CD4-positive, alpha-beta T cell treated with Interleukin-17A for 4 hours (primary cell): ENCODE measurements at regions not wholly inside any gene's neighbourhood (a gene's known extent, or its start where the extent isn't known, plus 50 kb on each side); places are given as distances from the start of the nearest gene placed in this dataset.

Experiments
- DNase-seq: peaks from one replicate; pipeline ENCODE4 v3.0.0-alpha.2; 2020; ENCODE audit warnings: mixed read lengths

DNA sequence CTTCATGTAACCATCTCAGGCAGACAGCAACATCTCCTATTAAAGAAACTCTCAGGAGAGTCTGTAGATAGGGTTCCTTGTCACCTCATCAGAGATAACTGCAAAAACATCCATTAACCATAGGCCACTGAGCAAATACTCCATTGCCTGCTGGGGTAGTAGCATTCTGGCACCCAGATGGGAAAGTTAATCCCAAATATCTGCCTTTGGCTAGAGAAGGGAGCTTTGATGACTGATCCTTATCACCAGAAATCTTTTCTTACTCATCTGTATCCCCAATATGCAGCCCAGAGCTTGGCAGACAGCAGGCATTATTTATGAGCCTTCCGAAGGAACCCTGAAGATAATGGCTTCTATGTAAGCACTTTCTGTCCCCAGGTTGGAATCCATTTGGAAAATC is 173.1 kb downstream of the MFSD1 start:
- no peak for DNase-seq

DNA sequence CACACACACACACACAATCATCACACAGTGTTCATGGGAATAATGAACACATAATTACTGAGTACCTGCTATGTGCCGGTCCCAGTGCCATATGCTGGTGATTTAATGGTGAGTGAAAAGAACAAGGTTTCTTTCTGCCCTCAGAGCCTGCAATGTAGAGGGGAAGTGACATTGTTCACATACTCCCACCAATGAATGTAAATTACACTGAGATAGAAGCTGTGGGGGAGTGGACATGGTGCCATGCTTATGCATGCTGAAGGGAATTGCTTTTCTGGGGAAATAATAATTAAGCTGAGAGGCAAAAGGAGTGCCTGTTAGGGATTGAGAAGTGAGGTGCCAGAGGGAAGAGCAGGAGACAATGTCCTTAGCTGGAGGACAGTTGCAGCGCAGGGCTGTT is 175.1 kb downstream of the MFSD1 start:
- DNase-seq = no peak

DNA sequence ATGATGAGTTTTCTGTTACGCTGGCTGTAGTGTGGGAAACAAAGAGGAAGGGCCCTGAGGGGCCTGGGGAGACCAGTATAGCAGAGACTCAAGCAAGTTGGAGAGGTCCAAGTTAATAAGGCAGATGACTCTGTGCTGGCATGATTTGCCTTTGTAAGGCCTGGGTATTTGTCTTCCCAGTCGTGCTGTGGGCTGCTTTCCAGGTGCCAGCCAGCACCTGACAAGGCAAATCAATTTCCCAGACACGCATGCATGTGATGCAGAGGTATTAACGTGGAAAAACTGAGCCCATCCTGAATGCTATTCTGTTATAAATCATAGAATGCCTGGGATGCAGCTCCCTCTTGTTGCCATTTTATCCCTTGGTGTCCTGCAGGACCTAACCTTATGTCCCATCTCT is 175.6 kb downstream of the MFSD1 start:
- no peak for DNase-seq

DNA sequence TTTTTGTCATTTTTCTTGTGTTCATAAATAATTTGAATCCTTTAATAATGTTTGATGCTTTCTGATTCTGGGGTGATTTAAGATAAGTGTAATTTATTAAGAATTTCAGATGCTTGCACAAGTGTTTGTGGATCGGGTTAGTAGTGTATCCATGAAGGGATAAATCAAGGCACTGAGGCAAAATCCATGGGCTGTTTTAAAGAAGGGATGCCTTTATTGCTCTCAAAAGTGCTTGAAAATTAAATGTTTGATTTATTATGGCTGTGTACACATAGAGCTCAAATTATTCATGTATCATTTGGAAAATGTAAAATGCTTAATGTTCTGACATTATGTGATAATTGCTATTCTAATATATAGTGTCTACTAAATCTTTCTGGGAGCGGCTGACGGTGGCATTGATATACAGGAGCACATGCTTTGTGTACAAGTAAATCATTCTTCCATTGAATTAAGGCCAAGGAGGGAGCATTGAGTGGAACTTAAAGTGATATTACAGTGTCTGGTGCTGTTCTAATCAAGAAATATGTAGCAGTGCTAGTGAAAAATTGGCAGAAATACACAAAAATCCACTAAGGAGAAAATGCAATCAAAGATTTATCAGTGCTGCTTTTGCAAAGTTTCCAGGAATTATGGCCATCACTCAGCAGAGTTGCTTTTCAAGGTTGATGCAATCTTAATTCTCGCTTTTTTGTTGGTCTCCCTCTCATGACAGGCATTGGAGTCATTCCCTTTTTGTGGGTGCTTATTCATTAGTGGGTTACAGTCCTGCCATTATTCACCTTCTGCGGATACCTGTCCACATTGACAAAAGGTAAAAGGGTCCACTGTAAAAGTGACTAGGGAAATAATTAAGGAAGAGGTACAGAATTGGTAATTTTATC is 181.6 kb downstream of the MFSD1 start:
- no peak for DNase-seq

DNA sequence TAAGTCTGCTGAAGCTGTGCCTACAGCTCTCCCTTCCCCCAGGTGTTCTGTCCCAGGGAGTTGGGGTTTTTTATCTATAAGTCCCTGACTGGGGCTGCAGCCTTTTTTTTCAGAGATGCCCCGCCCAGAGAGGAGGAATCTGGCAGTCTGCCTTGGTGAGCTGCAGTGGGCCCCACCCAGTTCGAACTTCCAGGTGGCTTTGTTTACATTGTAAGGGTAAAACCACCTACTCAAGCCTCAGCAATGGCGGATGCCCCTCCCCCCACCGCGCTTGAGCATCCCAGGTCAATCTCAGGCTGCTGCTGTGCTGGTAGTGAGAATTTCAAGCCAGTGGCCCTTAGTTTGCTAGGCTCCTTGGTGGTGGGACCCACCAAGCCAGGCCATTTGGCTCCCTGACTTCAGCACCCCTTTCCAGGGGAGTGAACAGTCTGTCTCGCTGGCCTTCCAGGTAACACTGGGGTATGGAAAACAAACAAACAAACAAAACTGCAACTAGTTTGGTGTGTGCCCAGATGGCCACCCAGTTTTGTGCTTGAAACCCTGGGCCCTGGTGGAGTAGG is 189.4 kb downstream of the MFSD1 start:
- no peak for DNase-seq

DNA sequence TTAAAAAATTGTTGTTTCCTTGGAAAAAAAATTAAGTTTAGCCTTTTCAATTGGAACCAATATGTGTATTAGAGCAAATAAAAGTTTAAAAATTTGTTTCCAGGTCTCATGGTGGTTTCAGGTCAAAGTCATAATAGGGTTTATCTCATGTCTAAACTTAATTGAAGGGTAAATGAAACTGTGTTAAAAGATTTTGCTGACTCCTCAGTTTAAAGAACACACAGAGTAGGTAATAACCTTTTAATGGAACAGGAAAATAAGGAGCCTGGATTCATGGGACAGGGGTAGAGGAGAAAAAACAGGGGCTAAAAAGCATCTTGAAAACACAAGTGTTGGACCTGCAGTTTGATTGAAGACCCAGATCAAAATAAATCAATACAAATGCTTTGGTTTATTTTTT is 190.6 kb downstream of the MFSD1 start:
- no peak for DNase-seq

DNA sequence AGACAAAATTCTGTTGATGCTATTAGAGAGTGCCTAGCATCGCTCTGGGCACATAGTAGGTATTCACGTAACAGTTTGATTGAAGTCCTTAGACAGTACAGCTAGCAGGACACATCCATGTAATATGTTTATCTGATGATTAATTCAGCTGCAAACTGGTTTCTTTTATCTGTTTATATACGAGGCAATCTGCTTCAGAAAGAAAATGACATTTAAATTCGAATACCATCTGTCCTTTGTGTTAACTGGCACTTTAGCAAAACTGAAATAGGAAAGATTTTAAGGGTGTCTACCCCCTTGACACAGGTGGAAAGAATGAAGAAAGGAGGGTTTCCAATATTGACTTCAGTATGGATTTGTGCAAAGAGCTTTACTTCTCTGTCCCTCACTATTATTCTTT is 192.5 kb downstream of the MFSD1 start:
- no peak for DNase-seq

DNA sequence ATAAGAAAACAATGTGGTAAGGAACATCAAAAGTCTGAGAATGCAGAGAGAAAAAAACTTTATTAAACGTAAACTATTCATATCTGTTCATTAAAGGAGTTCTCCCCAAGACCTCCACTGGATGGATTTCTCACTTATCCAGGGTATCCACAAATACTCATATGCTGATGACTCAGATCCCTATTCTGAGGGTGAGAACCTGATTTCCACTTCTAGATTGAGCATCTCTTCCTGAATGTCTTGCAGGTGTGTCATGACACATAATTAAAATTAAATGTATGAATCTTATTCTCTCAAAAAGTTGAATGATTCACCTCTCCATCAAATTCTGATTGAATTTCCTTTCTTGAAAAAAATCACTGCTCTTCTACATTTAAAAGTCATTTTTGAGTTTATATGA is 199.9 kb downstream of the MFSD1 start:
- DNase-seq = no peak

DNA sequence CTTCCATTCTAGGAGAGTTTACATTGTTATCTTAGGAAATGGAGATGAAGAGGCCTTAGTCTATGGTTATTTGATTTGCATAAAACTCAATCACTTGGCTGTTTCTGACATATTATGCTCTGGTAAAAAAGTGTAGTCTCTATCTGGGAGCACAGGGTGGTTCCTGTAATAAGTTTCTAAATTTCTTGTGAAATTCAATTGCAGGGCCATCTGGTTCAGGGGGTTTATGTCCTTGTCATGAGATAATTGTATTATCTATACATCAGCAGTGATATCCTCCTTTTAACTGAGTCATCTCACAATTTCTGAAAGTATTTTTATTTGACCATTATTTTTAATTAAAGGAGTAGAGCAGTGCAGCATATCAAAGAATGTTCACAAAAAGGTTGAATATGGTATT is 203.3 kb downstream of the MFSD1 start:
- DNase-seq = no peak

DNA sequence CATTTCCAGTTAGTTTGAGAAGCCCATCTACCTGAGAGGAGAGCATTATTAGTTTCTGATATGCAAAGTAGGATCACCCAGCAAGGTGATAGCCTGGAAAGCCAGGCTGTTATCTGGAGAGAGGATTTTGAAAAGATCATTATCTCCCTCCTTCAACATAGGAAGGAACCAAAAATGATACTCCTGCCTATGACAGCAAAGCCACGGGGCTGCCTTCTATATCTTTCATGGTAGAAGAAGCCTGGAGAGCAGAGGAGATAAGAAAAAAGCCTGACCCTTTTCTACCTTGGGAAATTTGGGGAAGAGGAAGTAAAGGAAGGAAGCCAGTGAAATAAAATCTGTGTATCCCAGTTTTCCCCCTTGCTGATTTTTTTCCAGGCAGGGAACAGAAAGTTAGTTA is 205.5 kb downstream of the MFSD1 start:
- no peak for DNase-seq

DNA sequence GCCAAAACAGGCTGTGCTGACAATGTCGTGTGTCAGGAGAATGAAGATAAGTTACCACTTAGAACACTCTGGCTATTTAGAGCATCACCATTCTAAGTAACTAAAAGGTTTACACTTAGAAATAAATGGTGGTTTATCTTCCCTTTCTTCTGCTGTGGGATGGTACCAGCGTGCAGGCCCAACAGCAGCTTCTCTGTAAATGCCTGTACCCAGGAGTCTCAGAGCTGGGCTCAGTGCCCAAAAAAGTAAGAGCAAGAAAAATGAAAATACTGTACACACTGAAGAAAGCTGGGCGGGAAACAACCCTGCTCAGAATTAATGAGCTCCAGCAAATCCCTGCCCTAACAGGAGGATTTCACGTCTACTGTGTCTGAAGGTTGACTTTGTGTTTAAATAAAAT is 206.5 kb downstream of the MFSD1 start:
- no peak for DNase-seq

DNA sequence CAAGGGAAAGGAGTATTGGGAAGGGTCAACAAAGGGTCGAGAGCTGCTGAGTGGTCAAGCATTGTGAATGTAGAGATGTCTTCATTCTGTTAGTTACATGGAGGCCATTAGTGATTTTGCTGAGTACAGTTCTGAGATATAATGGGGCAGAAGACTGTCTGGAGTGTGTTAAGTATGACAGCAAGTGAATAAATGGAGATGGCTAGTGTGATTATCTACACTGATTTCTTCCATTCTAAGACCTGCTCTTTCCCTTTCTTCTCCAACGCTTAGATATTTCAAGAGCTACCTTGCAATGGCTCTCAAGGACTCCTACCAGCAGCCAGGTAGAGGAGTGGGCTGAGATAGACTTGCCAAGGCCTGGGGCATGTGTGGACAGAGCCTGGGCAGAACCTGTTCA is 216.5 kb downstream of the MFSD1 start:
- no peak for DNase-seq

DNA sequence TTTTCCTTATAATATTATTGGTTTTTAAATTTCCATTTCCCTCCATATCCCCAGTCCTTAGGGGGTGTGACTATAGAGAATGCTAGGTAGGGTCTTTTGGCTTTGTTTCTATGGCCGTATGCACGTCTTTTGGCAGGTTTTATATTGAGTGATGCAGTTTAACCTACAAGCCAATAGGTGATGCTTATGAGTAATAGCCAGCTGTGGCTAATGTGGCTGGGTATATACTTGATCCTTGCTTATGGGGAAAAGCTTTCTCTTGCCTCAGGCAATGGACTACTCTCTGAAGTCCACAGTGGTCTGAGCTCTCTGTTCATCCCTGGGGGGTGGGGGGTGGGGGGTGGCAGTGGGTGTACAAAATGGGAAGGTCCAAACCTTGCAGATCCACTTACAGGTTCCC is 223.9 kb downstream of the MFSD1 start:
- DNase-seq = no peak

DNA sequence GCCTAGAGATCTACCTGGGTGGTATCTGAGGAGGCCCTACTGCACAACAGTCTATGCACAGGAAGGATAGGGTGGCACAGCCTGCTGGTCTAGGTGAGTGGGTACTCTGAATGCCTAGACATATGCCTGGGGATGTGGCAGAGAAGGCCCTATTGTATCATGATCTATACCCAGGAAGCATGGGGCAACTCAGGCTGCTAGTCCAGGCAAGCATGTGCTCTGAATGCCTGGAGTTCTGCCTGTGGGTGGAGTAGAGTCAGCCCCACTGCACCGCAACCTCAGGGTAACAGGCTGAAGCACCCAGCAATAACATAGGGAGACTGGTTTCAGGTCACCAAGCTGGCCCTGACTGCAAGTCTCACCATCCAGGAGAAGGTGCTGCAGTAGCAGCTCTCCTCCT is 224.7 kb downstream of the MFSD1 start:
- no peak for DNase-seq

DNA sequence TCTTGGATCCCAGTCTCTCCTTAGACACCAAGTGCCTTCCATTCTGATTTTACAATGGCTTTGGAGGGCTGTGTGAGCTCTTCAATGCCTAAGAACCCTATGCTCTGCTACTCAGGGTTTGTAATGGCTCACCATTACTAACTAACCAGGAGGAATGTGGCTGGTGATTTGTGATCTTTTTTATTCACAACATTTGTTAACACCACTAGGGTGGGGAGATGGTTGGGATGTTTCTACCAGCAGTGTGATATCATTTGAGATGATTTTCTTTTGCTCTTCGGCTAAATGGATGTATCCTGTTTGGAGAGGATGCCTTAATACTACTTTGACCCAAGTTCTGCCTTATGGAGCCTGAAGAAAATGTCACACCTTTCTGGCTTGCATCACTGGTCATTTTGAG is 226.9 kb downstream of the MFSD1 start:
- no peak for DNase-seq

DNA sequence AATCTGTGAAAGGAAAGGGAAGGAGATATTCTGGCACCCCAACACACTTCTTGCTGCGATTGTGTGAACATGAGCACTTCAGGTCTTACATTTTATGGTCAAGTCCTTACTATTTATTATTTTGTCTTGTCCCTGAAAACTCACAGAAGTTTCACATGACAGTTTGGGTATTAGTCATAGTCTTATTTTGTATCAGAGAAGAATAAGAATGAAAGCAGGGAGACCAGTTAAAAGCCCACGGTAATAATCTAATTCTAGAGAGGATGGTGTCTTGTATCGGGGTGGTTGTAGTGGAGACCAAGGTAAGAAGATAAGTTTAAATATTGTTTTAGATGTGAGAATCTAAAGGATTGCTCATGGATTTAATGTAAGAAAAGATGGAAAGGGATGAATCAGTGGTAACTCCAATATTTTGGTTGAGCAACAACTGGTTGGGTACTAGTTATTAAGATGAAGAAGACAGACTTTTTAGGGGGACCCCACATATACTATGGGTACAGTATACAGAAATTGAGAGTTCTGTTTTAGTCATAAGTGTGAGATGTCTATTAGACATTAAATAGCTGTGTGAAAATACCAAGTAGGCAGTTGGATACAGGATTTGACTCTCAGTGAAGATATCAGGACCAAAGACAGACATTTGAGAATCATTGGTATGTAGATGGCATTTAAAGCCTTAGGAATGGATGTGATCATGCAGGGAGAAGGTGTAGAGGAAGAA is 227.6 kb downstream of the MFSD1 start:
- DNase-seq = no peak

DNA sequence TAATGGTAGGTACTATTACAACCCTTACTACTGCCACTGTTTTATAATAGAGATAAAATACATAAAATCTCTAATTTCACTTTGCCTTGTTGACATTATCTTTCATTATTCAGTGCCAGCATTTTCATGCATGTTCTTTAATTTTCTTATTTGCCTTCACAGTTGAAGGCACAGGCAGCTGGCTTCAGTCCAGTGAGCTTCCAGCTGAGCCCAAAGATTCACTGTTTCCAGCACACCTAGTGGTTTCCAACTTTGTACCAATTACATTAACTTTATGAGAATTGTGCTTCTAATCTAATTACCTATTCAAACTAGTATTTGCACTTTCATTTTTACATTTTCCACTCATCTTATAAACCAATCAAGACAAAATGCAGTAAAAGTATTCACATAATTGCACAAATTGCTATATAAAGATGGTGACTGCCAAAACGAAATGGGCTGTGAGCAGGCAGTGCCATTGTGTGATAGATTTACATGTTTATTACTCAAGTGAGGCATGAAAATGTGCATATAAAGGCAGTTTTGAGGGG is 228.3 kb downstream of the MFSD1 start:
- DNase-seq = no peak

DNA sequence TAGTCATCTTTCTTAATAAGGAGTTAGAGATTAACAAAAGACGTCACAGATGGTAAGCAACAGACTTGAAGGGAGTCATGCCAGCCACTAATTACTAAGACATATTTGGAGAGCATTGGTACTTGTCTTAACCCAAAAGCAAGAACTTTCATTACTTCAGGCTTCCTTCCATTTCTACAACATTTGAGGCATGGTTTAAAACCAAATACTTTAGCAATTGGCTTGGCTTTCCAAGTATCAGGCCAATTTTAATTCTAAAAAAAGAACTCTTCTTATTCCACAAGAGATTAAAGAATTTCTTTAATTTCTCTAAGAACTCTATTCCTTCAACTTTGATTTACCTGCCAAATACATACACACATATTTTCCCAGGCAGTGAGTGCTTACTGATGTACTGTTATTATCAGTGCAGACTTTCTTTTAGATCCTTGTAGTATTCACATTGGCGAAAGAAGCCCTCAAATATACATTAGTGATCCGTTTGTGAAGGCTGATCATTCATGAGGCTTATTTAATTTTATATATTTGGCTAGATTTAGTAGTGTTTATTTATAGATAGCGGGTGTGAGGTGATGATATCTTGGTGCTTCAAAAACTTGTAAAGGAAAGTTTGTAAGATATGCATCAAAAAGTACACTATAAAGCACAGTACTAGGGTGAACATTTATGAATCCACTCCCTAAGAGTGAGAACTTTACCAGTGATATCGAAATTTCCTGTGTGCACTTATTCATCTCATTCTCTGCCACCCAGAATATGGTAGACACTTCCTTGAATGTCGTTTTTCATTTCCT is 229.2 kb downstream of the MFSD1 start:
- no peak for DNase-seq

DNA sequence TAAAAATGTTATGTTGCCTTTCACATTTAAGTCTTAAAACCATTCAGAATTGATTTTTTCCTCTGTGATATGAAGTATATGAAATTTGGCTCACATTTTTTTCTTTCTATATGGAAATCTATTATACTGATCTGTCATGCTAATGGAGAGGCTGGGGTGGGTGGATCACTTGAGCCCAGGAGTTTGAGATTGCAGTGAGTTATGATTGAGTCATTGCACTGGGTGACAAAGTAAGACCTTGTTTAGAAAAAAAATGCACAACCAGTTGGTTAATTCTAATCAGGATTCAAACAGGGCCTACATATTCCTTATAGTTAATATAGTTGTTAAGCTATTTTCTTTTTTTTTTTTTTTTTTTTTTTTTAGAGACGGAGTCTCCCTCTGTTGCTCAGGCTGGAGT is 230.5 kb downstream of the MFSD1 start:
- no peak for DNase-seq

DNA sequence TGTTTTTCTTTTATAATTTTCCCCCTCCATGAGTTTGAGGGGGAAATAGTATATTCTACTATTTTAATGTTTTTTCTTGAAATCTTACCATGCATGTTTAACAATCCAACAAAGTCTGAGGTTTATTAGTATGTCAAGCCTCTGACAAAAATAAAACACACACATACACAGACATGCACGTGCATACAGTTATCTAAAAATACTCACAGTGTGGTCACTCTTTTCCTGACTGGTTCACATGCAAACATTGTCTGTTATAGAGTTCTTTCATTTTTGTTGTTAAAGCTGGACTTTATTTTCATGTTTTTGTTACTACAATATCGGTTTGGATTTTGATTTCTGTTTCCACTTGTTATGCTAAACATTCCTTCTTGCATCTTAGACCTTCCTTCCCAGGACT is 236.6 kb downstream of the MFSD1 start:
- no peak for DNase-seq

DNA sequence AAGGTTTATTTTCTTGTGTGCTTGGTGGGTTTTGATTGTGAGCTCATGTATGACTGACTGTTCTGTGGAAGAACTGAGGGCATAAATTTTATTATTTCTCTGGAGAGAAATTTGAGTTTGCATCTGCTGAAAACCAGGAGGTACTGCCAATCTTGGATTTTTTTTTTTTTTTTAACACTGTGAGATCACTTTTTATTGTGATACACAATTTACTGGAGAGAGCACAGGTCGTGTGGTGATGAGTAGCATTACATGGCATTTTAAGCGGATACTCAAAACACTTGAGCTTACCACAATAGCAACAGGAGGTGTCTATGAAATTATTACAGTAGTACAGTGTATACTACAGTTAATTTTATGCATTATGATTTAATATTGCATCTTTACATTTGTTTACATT is 237.4 kb downstream of the MFSD1 start:
- no peak for DNase-seq

DNA sequence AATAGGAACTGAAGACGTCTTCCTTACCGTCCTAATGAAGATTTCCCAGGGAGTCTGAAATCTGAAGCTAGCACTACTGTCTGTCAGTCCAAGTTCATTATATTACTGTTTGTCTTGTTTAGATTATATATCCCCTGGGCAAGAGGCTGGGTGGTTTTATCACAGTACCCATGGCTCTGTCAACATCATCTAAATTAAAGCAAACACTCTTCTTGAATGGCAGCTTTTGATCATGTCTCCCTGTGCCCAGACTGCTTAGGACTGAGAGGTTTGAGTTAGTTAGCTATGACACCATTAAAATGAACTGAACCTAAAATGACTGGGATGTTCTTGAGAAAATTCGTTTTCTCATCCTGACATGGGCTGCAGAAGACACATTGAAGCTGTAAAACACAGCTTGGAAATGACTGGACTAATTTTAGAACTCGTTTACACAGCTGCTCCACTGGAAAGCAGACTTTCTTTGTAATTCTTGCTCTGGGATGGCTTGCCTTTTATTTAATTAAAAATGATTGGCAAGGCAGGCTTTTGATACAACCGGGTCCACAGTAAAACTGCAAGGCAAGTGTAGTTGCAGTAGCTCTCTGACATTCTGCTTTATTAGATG is 243.5 kb downstream of the MFSD1 start:
- DNase-seq = no peak

DNA sequence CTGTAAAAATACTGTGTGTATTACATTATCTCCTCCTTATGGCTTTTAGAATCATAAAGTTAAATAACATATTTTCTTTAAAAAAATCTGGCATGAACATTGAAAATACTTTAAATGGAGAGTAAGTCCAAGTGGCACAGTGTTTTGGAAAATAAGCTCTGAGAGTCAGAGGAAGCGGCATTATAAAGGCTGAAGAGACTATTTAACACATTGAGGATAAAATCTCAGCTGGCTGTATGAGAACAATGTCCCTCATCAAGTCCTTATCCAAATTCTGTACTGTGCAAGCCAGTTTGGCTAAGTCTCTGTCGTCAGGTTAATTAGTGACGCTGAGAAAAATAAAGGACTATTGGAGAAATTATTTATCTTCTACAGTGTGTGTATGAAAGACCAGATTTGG is 245.5 kb downstream of the MFSD1 start:
- DNase-seq = no peak
